ENCODE measurements at regions not wholly inside any gene's neighbourhood (a gene's known extent, or its start where the extent isn't known, plus 50 kb on each side); places are given as distances from the start of the nearest gene placed in this dataset.

DNA sequence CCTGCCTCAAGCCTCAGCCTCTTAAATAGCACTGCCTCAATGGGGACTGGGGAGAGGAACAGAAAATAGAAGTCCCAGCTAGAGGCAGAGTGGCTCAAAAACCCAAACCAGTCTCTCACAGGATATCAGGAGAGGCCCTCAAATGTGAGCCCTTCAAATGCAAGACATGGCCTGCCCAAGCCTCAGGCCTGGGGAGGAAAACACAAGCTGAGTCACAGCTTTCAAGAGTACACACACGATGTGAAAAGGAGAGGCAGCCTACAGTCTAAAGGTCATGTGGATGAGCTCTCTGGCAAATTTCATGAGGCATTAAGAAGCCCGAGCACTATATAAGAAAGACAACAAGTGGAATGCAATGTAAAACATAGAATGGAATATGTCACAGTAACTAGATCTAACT is 316.6 kb upstream of the MEX3C start:
- DNase-seq (ENCODE audit: low read depth in 3 of 3, low spot score in 2 of 3), result no peak

DNA sequence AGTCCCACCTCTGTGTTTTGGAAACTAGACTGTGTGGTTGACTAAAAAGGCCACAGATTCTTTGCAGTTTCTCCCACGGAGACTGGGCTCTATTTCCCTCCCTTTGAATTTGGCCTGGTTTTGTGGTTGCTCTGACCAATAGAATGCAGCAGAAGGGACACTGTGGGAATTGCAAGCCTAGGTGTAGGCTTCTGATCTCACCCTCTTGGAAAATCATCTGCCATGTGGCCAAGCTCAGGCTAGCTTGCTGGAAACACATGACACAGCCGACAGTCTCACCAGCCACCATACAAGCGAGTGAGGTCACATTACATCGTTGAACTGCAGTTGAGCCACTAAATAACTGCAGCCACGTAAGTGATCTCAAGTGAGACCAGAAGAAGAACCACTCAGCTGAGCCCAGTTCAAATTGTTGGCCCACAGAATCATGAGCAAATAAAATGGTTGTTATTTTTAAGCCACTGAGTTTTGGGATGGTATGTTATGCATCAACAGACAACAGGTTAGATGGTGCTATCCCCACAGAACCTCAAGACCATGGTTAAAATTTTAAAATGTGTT is 319.1 kb upstream of the MEX3C start:
- no peak for DNase-seq (ENCODE audit: low read depth in 3 of 3, low spot score in 2 of 3)

DNA sequence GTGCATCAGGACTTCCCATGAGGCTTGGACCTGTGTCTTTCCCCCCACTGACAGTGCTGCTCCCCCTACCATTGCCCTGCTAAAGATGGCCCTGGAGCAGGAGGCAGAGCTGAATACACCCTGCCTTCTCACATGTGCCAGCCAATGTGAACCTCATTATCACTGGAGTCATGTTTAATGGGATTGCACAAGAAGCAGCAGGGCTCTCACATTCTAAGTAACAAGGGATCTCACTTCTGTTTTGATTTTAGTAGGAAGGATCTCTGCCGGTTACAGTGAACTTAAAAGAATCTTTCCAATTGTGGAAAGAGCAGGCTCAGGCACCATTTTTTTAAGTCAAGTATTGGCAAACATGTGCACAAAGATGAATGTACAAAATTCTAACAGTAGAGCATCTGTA is 322.1 kb upstream of the MEX3C start:
- no peak for DNase-seq (ENCODE audit: low read depth in 3 of 3, low spot score in 2 of 3)

DNA sequence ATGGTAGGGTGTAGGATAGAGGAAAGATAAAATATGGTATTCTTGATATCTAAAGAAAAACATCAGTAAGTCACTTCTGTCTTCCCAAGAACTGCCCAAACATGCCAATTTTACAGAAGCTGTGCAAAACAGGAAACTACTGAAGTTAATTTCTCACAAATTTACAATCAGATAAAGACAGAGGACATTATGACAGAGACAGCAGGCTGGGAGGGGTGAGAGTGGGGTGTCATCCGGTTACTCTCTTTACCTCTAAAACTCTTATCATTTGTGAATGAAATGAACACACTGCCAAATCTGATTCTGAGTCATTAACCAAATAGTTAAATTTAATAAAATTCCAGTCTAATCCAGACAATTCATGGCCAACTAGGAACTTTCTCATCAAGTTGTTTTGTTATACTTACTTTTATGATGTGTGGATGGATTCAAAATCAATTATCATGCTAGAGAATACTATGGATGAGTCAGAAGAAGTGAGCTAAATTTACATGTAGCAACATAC is 323.2 kb upstream of the MEX3C start:
- no peak for DNase-seq (ENCODE audit: low read depth in 3 of 3, low spot score in 2 of 3)

DNA sequence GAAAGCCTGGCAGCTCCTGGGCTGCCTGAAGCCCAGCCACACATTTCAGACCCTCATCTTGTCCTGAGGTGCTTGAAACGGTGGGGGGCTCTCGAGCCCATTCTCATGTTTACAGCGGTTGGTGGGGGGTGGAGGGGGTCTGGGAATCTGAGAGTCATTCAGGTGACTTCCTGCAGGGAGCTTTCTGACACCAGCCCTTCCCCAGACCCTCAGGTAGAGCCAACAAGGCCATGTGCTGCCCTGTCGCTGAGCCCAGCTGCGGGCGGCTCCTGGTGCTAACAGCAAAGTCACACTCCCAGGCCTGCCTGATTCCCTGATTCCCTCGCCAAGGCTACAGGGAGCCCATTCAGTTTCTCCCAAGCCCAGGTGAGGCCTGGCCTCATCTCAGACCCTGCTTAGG is 324.9 kb upstream of the MEX3C start:
- DNase-seq (ENCODE audit: low read depth in 3 of 3, low spot score in 2 of 3), result no peak

DNA sequence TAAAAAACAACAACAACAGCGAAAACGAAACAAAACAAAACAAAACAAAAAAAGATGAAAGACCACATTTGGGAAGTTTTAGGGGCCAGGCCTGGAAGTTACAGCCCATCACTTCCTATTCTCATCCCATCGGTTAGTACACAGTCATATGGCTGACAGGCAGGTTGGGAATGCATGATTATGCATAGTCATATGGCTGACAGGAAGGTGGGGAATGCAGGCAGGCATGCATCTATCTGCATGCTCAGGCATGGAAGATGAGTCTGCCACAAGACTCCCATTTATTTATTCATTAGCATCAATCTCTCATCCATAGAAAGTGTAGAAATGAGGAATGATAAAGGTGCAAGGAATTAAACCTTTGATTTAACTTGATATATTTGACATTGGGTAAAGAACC is 325.3 kb upstream of the MEX3C start:
- no peak for DNase-seq (ENCODE audit: low read depth in 3 of 3, low spot score in 2 of 3)

DNA sequence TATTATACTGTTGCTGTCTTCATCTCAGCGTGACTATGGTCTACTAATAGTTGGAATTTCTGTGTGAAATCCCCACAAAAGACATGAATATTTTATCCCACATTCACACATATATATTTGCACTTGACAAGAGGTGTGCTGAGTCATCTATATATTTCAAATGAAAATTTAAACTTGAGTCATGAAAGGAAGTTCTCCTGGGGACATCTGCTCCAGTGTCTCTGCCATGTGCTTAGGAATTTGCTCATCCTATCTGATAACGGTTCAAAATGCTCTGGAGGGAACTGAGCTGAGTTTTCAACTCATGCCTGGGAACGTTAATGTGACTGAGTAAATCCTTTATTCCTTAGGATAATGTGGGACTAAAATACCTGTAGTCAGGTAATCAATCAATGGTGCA is 326.2 kb upstream of the MEX3C start:
- no peak for DNase-seq (ENCODE audit: low read depth in 3 of 3, low spot score in 2 of 3)

DNA sequence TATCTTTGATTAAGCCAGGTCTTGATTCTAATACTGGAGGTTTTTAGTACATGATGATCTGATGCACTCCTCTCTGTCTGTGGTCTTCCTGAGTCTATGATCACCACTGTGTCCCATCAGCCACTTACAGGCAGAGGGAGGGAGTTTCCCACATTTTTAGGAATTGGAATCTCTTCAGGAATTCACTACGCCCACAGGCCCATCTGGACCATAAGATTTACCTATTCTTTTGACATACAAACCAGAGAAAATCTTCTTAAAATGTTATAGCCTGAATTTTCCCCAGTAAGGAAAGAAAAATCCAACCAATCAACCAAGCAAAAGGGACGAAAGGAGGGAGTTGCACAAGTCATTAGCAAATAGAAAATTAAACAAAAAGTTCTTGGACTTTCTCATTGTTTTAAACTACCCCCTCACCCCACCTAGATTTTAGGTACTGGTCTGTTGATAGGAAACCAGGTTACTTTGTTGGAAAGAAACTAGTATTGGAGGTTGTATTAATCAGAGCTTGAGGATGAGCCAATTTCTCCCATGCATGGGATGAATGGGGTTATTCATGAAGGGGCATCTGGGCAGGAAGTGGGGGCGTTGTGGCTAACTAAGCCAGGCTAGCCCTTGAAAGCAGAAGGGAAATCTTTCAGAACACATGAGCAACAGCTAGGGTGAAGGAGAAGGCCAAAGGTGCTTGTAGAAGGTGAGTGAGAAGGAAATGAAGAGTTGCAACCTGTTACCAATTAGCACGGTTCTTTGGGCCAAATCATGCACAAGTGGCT is 328.2 kb upstream of the MEX3C start:
- DNase-seq (ENCODE audit: low read depth in 3 of 3, low spot score in 2 of 3), result no peak

DNA sequence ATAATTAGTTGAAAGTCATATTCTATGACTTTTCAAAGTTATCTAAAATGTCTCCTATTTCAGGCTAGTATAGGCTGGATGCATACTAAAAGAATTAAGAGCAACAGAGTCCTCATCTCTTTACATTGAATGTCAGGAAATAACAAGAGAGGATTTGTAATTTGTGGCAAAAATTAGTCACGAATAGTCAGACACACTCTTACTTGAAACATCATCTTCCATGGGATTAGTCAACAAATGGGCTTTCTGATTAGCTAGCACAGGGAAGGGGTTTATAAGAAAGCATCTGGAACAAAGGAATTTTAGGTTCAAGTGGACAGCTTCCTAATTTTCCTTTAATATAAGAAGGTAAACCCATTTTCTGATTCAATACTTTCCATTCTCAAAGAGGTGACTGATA is 330.3 kb upstream of the MEX3C start:
- DNase-seq (ENCODE audit: low read depth in 3 of 3, low spot score in 2 of 3), result no peak

DNA sequence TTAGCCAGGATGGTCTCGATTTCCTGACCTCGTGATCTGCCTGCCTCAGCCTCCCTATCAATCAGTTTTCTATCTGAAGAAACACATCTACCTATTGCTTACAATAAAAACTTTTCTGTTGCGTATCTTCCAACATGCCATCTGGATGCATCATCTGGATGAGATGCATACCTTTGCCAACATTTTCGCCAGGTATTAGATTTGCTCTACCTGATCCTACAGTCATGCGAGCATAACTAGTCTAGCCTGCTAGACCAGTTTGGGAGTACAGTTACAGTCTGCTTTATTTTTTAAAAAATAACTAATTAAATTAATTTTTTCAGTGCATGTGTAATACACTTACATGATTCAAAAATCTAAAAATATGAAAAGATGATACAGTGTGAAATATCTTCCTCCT is 334.0 kb upstream of the MEX3C start:
- peak in 1 of 3 donors; percentile 6 for DNase-seq (ENCODE audit: low read depth in 3 of 3, low spot score in 2 of 3)

DNA sequence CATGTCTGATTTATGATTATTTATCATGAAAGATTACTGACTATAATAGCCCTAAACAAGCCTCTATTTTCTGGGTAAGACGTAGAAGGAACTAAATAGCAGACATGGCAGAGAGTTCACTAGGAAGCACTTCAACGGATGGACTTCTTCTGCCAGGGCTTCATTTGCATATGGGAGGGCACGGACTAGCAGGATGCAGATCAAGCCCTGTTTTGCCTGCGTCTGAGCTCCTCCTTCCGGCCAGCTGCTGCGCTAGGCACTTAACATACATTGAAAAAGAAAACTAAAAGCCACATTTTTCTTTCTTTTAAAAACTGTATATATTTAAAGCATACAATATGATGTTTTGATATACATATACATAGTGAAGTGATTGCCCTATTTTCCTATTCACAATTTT is 340.0 kb upstream of the MEX3C start:
- peak in 1 of 3 donors; percentile 8 for DNase-seq (ENCODE audit: low read depth in 3 of 3, low spot score in 2 of 3)

DNA sequence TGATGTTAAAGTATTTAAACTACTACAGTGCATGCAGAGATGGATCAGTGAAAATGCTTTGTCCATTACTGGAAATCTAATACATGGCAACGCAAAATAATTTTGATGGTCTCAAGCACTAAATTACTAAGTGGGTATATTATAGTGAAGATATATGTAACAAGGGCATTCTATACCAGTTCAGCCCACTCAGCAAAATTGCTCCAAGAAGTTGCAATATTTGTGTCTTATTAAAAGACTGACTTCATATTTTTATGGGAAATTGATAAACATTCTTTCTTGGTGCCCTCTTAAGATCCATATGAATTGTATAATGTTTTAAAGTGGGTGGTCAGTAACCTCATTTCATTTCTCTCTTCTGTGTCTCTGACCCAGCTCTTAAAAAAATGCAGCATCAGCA is 343.1 kb upstream of the MEX3C start:
- DNase-seq (ENCODE audit: low read depth in 3 of 3, low spot score in 2 of 3), result no peak

DNA sequence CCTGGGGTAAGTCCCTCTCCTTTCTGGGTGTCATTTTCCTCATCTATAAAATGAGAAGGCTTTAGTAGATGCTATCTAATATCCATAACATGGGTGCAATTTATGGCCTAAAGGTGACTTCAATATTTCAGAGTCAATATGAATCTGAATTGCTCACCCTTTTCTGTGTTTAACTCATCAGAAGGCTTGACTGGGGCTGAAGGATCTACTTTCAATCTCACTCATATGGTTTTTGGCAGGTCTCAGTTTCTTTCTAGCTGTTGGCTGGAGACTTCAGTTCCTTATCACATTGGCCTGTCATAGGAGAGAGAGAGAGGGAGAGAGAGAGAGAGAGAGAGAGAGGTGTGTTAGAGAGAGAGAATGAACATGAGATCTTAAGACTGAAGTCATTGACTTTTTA is 343.7 kb upstream of the MEX3C start:
- no peak for DNase-seq (ENCODE audit: low read depth in 3 of 3, low spot score in 2 of 3)

DNA sequence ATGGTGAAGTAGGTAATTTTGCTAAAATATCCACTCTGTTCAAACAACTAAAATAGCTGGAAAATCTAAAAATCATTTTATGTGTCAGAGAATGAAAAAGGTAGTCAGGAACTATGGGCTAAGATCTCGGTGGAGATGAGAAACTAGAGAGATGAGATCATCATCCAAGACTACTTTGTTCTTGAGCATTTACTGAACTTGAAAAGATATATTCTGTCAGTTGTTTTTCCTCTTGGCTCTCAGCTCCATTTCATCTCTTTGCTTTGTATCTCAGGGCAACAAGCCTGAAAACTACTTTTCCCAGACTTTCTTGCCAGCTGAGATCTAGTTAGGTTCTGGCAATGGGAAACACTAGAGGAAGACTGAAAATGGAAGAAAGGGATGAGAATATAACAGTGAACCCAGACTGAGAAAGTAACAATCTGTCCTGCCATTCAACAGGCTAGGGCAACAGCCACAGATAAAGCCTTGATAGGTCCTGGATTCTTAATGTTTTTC is 346.2 kb upstream of the MEX3C start:
- no peak for DNase-seq (ENCODE audit: low read depth in 3 of 3, low spot score in 2 of 3)

DNA sequence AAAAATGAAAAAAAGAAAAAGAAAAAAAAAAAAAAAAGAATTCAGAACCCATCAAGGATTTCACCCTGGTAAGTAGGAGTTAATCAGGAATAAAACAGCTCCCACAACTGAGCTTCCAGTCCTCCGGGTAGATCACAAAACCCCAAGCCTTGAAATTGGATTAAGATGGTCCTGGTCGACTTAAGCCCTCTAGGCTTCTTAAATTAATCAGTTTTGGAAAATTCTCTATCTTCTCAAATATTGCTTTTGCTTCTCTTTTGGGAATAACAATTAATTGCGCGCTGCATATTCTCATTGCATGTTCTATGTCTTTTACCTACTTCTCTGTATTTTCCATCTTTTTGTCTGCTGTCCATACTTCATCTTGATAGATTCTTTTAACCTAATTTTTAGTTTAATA is 348.0 kb upstream of the MEX3C start:
- DNase-seq (ENCODE audit: low read depth in 3 of 3, low spot score in 2 of 3), result no peak

DNA sequence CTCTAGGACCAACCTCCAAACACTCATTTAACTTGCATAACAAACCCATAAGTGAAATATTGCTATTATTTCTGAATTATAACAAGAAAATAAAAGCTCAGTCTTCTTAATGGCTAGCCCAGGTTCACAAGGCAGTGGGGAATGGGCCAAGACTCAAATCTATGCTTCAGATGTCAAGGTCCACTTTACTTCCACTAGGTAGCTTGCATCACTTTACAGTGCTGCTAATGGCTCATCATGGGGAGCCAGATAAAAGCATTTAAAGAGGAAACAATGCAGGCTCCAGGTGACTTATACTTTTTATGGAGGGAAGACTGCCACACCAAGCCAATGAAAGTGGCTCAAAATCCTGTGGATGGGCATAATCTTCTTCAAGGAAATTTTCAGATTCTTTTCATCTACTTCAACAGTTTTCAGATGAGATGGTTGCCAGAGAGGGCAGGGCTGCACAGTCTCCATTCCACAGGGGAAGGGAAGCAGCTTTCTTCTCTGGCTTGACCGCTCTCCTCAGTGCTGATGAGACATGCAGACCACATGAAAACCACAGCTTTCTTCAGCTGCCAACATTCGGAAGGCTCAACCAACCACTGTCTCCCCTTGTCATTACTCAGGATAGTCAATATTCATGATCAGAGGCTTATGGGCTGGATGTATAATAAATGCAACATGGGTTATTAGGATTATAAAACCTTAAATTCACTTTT is 361.9 kb upstream of the MEX3C start:
- DNase-seq (ENCODE audit: low read depth in 3 of 3, low spot score in 2 of 3), result no peak

DNA sequence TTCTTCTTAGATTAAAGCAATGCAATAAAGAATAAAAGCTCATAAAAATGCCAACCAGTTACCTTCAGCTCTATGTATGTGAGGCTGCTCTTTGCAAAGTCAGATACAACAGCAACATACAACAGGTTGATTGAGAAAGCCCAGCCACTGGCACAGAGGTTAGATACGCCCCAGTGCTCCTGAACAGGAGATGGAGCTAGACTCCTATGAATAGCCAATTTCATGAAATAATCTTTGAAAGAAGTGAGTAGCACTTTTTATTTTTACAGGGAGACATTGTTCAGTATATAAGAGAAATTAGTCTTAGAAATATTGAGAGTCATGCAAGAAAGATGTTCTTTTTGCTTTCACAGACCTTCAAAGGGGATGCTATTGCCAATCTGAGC is 362.4 kb upstream of the MEX3C start:
- no peak for DNase-seq (ENCODE audit: low read depth in 3 of 3, low spot score in 2 of 3)

DNA sequence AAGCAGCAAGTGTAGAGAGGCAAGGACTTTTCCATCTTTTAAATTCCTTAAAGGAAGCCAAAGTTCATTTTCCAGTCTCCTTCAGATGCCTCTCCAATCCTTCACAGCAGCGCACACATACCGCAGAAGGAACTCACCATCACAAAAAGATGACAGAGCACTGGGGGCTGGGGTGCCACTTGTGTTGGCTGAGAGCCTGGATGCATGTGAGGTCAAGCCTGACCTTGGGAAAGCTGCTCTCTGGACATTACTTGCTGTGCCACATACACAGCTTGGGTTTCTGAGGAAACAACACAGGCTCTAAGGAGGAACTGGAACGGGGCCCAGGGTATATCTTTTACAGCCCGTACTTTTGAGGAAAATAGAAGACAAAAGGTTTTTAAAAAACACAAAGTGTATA is 364.3 kb upstream of the MEX3C start:
- no peak for DNase-seq (ENCODE audit: low read depth in 3 of 3, low spot score in 2 of 3)

DNA sequence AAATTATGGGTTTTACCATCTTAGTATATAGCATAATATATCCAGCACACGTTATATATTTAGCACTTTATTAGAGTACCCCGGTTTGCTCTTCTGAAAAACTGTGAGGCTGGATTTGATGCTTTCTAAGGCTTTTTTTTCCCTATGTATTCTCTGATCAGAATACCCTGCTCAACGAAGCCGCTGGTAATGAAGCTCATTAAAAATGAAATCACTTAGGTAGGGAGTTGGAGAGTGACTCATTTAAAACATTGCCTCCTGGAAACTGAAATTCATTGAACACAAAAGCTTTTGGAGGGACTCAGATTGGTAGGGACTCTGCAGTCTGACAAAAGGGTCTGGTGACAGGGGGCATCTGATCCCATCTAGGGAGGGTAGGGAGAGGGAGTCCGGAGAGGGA is 365.4 kb upstream of the MEX3C start:
- DNase-seq (ENCODE audit: low read depth in 3 of 3, low spot score in 2 of 3), result no peak

DNA sequence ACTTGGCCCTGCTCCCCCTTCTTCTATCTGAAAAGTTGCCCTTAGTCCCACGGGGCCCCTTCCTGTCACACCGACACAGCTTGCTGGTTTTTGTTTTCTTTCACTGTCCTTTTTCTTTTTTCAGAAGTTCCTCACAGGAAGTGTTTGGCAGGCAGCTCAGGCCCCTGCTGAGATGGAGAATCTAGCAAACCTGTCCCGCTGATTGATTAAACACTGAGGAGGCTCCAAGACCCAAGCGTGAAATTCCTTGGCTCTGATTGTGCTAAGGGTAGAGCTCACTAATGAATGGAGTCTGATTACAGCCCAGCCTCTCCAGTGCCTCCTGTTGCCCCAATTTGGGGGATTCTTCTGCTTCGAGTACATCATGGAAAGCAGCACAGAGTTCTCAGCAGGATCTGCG is 365.9 kb upstream of the MEX3C start:
- no peak for DNase-seq (ENCODE audit: low read depth in 3 of 3, low spot score in 2 of 3)

DNA sequence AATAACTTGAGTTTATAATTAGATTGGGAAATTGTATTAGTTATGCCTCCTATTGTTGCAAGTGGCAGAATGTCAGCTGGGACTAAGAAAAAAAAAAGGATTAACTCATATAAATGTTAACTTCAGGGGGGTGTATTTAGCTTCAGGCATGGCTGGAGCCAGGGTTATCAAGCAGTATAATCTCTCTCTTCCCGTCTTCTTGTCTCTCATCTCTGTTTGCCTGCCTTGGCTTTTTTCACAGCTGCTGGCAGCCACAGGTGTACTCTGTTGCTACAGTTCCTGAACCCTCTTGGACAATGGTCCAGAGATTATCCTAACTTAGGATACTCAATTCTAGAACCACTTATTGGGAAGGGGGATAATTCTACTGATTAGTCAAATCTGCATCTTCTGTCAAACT is 370.7 kb upstream of the MEX3C start:
- DNase-seq (ENCODE audit: low read depth in 3 of 3, low spot score in 2 of 3), result no peak

DNA sequence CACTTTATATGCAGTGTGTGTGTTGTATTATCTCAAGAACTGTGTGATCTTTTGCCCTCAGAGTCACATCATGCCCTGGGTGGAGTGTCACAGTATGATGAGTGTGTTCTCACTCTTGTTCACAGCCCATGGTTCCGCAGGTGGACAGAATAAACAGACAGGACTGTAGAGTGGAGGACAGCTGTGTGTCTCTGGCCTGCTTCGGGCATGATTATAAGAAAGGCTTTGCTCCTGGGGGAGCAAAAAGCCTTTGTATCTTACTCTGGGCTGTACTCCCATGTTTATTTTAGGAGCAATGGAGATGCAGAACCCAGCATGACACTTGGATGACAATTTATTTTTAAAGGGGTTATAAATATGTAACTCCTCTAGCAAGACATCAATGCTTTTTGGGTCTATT is 371.7 kb upstream of the MEX3C start:
- DNase-seq (ENCODE audit: low read depth in 3 of 3, low spot score in 2 of 3), result no peak
